HG03139 (cell line): ENCODE measurements at regions not wholly inside any gene's neighbourhood (a gene's known extent, or its start where the extent isn't known, plus 50 kb on each side); places are given as distances from the start of the nearest gene placed in this dataset.
"Not testable (repeated sequence)": the region's sequence is repeated elsewhere in the genome, so short reads cannot be mapped to it uniquely, and the experiment has no call there.

ENCODE experiments used
- ATAC-seq: cut with Tn5 transposase; IDR thresholded peaks from one replicate; pipeline ENCODE4 v1.9.1; 2021; ENCODE audit not compliant: unreplicated experiment

GRCh38 chr7:113188396-113188795 lies 70.0 kb upstream of the SMIM30 start:
- no peak for ATAC-seq

- ATAC-seq, result no peak
Observed at GRCh38 chr7:113179313-113179712, 61.0 kb upstream of the SMIM30 start.

DNA sequence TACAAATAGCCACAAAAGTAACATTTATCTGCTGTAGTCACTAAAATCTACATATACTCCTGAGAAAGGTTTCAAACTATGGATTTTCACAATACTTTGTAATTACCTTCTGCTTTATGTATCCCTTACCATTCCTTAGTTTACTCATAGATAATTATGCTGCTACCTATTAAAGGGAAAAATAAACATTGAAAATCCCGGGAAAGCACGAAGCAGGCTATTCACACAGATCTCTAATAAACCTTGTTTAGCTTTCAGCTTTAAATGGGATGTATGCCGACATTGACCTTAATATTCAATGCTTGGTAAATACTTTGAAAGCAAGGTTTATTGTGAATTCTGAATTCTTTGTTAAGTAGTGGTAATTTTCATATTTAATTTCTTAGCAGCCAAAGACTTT lies 58.5 kb upstream of the SMIM30 start:
- ATAC-seq, result no peak

GRCh38 chr7:113176180-113176579 lies 57.8 kb upstream of the SMIM30 start:
- not testable (repeated sequence) for ATAC-seq

DNA sequence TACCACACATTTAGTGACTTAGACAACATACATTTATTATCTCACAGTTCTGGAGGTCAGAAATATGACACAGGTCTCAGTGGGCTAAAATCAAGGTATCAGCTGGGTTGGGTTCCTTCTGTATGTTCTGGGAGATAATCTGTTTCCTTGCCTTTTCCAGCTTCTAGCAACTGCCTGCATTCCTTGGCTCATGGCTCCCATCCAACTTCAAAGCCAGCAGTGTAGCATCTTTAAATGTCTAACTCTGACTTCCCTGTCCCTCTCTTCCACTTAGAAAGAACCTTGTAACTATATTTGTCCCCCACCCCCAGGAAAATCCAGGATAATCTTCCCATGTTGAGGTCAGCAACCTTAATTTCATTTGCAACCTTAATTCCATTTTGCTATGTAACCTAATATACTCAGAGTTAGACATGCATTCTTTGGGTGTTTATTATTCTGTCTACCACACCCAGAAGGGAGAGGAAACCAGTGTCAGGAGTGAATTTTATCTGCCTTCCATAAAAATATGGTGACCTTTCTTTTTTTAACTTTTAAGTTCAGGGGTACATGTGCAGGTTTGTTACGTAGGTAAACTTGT lies 57.3 kb upstream of the SMIM30 start:
- no peak for ATAC-seq

- ATAC-seq, result no peak
Observed at GRCh38 chr7:113172726-113173125, 54.4 kb upstream of the SMIM30 start.

DNA sequence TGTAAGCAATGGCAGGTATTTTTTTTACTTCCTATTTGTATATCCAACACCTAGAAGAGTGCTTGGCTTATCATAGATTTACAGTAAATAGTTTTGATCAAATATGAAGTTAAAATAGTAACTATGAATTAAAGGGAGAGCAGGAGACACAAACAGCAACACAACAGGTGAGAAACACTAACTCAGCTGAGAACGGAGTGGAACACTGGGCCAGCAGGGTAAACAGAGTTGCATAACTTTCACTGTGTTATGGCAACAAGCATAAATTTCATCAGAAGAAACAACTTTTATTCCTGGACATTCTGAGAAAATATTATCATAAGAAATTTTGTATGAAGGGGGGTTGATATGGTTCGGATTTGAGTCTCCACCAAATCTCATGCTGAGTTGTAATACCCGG lies 52.2 kb upstream of the SMIM30 start:
- no peak for ATAC-seq
